AG10803 (cell line): ENCODE measurements at regions not wholly inside any gene's neighbourhood (a gene's known extent, or its start where the extent isn't known, plus 50 kb on each side); places are given as distances from the start of the nearest gene placed in this dataset.

Experiments
- DNase-seq: peaks from one replicate; pipeline ENCODE4 v3.0.0; 2010; ENCODE audit warnings: low read depth
- H3K4me3 ChIP-seq: 2 replicates; pipeline ENCODE4 v1.5.1; 2011; ENCODE audit warnings: mild to moderate bottlenecking, low read length, control low read depth
- CTCF ChIP-seq: conservative IDR thresholded peaks from 2 replicates; pipeline ENCODE4 v1.5.1; 2011; ENCODE audit warnings: mild to moderate bottlenecking, low read length, control low read depth, inconsistent platforms

GRCh38 chr20:23205611-23206041, 119.5 kb upstream of the CD93 start:
- DNase-seq = peak; percentile 68
- H3K4me3 ChIP-seq = no peak overlapping the region
- TF ChIP-seq CTCF = no peak

DNA sequence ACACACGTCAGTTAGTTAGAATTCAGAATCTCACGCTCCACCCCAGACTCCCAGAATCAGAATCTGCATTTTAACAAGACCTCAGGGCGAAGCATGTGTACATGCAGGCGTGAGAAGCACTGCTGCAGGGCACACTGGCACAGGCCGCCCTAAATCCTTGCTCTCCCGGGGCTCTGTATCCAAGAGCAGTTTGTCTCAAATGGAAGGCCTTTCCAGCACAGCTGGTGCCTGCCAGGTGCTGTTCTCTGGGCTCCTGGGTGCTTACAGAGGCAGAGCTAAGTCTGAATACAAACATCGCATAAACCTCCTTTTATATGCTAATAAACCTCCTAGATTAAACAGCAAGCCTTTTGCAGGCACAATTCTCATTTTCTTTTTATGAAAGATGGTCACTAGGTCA, 119.1 kb upstream of the CD93 start:
- TF ChIP-seq CTCF = no peak
- H3K4me3 ChIP-seq = no peak overlapping the region
- no peak for DNase-seq

DNA sequence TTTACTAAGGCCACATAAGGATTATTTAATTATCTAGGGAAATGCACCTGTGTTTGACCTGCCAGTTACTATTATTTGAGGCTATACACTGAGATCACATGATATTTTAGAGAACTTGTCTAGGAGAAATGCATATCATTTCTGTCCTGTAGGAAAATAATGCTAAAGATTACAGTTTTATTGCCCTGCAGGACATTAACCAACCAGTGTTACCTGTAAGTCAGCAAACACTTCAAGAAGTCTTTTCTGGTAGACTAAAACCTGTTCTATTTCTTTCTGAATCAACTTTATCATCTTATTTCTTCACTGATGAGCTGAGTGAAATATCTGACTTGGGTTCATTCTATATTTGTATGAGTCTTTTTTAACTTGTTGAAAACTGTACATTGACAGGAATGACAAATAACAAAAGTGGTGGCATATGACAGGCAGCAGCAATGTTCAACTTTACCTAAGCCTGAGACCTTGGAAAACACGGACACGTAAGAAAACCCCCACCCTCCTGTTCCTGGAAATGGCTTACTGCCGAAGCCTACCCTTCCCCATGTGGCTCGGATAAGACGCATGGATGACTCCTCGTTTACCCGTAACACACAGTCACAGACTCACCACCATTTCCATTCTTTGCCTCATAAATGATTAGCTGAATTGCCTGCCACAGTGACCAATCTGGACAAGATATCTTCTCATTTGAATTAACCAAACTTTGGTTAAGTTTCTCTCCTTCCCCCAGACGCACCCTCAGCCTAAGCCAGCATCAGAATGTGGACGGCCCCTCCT, 118.0 kb upstream of the CD93 start:
- TF ChIP-seq CTCF = no peak
- DNase-seq = no peak
- no peak overlapping the region for H3K4me3 ChIP-seq

- DNase-seq = no peak
- TF ChIP-seq CTCF = no peak
These were observed 117.2 kb upstream of the CD93 start for GRCh38 chr20:23203310-23203709.

DNA sequence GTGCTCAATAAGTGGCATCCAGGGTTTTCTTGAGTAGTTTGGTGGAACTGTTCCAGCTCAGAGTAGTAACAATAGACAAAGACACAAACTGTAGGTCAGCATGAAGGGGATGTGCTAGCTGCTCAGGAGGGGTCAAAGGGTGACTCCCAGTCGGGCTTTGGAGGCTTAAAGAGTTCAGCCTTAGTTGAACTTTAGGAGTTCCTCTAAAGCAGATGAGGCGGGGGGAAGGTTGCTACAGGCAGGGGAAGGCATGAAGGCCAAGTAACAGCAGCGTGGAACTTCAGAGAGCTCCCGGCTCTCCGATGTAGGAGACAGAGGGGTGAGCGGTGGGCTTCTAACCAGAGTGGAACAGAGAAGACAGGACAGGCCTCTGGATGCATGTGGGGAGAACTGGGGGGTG, 115.5 kb upstream of the CD93 start:
- TF ChIP-seq CTCF = no peak
- no peak for DNase-seq
- no peak overlapping the region for H3K4me3 ChIP-seq

More at GRCh38 chr20:23203310-23203709, 117.2 kb upstream of the CD93 start:
- no peak overlapping the region for H3K4me3 ChIP-seq

GRCh38 chr20:23200914-23201313, 114.8 kb upstream of the CD93 start:
- DNase-seq = no peak
- peak; percentile 28 for TF ChIP-seq CTCF
- H3K4me3 ChIP-seq = no peak overlapping the region

DNA sequence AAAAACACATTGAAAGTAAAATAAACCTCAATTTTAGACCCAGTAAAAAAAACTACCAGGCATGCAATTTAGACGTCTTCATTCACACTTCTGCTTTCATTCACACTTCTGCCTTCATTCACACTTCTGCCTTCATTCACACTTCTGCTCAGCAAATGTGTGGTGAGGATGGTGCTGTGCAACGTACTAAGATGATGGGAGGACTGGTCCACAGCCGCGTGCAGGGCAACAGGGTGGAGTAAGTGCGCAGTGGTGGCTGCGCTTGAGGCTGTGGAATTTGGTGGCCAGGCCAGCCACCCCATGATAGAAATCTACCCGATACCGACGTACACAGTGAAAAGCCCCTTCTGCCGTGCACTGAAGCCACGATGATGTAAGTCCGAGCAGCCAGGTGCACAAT, 114.3 kb upstream of the CD93 start:
- no peak overlapping the region for H3K4me3 ChIP-seq
- no peak for TF ChIP-seq CTCF
- no peak for DNase-seq
